RKO (cell line): ENCODE measurements at regions not wholly inside any gene's neighbourhood (a gene's known extent, or its start where the extent isn't known, plus 50 kb on each side); places are given as distances from the start of the nearest gene placed in this dataset.
A peak's percentile ranks its signal among the peaks of the same experiment; 100 is the strongest.

Experiments
- DNase-seq: peaks from one replicate; pipeline ENCODE4 v3.0.0-alpha.2; 2016; ENCODE audit warnings: low spot score

DNA sequence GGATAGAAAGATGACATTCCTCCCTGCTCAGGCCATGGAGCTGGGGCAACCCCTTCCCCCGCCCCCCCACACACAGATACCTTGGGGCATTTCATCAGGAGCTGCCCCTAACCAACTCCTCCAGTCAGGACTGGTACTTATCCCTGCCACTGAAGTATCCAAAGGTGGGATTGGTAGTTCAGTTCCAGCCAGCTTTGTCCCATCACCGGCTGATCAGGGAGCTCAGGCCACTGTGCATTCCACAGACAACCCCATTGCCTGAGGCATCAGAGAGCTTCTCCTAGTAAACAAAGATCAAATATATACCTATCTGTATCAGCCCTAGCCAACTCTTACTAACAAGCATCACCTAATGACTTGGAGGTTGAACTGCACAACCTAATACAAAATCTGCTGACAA, 218.2 kb upstream of the FMR1 start:
- no peak for DNase-seq

DNA sequence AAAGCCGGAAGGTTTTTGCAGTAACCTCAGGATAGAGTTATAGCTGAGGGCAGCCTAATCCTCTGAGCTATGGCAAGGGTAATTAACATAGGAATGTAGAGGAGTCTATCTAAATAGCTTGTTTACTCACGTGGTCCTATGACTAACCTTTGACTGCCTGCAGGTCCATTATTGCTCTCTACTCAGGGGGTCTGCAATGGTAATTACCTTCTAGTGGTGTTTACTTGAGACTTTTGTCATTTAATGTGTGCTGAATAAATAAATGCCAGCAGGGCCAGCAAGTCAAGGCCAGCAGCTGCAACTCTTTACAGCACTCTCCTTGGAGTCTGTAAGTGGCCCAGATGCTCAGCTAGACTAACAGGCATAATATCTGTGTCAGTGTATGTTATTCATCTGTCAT, 212.7 kb upstream of the FMR1 start:
- no peak for DNase-seq

DNA sequence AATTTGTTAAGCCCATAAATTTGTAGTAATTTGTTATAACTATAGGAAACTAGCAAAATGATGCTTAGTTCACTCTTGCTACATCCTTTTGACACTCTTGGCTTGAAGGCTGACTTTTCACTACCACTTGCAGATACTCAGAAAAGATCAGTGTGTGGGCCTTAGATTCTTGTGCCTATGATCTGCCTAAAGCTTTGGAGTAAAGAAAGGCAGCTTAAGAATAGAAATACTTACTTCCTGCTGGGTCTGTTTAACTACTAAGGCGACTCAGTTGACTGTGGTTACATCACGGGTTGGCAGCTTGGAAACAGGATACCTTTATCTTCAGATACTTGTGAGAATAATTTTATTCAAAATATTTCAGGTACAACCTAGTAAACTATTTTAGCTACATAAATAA, 201.4 kb upstream of the FMR1 start:
- no peak for DNase-seq

DNA sequence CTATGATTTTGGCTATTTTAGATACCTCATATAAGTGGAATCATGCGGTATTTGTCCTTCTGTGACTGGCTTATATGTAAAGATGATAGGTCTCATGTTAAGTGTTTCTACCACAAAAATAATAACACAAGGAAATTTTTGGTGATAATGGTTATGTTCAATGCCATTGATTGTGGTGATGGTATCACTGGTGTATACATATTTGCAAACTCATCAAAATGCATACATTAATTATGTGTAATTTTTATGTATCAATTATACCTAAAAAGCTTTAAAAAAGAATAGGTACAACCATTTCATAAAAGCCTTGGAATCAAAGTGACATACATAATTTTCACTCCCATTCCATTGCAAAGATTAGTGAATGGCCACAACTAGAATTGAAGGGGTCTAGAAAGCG, 178.3 kb upstream of the FMR1 start:
- DNase-seq: no peak

DNA sequence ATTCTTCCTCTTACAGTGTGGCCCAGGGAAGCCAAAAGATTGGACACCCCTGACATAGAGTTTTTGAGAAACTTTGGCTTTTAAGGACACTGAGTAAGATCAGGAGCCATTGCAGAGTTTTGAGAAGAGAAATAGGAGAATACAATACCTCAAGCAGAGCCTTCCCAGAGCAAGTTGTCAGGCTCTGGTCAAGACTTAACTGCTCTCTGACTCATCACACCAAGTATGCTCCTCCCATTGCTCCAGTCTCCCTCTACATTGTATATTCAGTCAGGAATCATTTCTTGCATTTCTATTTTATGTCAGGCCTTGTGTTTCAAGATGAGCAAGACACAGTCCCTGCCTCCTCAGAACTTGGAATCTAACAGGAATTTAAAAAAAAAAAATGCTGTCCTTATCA, 176.4 kb upstream of the FMR1 start:
- DNase-seq: peak; percentile 2

DNA sequence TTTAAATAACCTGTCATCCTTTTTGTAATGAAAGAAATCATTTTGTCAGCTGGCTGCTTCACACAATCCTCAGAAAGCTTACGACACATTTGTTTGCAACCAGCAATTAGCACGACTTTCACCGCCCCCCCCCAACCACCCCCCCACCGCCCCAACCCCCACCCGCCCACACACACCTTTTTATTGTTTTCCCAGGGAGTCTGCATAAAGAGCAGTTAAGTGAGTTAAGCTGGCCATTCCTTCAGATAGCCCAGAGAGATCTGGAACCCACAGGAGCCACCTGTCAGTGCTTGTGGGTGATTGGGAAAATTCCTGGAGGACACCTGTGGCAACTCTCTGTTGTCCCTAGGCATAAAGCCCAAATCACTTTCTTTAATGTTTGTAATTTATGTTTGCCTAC, 175.7 kb upstream of the FMR1 start:
- no peak for DNase-seq

DNA sequence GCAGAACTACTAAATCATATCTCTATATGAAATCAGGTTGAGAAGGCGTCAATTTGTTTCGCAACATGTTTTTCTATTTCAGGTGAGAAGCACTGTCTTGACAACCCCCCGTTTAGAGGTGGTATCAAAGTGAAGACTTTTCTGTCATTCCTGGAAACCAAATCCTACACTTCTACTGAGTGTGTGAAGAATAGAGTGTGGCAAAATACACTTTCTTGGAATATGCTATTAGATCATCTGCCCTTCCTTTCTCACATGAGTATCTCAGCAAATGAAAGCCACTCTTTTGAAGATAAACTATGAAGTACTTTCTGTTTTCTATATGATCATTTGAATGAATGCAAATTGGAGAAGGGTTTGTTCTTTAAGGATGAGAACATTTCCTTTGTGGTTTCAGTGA, 174.0 kb upstream of the FMR1 start:
- no peak for DNase-seq

DNA sequence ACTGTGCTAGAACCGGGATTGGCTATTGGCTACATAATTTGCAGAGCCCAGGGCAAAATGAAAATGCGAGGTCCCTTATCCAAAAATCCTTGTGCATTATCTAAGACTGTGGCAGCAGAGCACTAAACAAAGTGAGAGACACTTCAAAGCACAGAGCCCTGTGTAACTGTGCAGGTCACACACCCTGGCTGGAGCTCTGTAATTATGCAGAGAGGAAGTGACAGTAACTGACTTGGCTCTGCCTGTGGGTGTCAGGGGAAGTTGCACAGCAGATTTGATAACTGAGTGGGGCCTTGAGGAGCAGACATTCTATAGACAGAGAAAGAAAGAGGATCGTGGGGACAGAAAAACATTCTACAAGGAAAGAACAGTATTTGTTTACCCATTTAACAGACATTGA, 173.5 kb upstream of the FMR1 start:
- DNase-seq: no peak

DNA sequence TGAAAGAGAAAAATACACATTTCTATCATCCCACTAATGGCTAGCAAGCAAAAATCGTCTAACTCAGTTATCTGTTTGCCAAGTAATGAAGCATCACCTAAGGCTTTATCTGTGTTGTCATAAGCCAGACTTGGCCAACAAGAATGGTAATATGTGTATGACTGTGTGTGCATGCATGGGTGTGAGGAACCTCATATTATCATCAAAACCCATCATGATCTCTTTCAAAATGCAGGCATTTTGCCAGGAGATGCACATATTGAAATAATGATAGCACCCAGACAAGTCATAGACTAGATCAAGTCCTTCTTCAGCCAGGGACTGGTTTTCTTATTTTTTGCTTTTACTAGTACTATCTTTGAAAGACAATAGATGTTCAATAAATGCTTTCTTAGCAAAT, 172.5 kb upstream of the FMR1 start:
- no peak for DNase-seq

DNA sequence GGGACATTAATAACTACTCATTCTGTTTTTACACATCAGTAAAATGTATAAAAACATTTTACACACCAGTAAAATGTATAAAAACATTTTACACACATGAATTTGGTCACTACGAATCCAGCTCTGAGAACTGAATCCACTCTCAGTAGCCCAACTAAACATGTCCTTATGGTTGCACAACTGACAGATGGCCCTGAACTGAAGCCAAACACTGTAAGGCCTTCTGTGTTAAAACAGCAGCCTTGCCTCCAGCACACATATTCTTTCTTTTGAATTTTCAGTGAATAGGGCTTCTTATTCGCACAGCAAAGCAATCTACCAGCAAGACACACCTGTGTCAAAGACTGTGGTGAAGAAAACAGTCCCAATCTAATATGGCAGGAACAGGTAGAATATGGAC, 169.9 kb upstream of the FMR1 start:
- DNase-seq: no peak

DNA sequence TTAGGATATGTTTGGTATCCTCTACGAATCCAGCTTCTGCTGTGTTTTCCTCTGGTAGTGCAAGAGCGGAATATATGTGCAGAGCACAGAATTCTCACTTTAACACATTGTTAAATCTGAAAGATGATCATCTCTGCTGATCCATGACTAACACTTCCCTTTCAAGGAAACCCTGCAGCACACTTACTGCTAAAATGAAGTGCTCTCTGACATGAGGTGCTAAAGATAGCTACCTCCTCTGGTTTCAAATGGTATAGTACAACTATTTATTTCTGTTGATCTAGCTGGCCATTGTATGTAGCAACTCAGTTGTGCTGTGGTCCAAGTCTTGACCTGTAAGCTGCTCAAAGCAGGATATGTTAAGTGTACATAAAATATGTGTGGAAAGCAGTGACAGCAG, 162.4 kb upstream of the FMR1 start:
- DNase-seq: no peak

DNA sequence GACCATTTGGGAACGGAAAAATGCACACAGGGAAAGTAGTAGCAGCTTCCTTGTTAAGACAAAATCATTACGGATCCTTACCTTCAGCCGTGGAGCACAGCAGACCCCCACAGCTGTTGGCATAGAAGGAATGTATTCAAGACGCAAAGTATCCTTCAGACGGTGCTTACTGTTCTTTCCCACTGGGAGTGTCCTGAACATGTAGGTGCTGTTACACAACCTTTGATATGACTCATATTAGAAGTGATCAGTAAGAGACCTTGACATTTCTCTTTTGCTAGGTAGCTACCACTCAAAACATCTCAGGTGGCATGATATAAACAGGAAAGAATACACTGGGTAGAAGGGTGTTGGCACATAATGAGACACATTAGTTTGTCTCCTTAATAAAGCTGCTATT, 154.0 kb upstream of the FMR1 start:
- no peak for DNase-seq

DNA sequence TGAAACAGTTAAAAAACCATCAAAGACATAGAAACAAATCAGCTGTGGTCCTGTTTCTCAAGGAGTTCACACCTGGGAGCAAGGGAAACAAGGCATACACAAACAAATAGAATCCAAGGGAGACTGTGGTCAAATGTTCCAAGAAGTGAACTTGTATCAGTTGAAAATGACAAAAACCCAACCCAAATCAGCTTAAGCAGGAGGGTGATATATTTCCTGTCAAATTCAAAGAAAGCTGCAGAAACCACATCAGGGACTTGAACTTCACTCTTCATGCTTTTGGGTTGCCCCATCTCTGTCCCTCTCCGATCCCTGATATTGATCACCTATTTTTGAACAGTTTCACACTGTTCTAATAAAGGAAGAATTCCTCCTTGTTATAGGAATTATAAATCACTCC, 148.6 kb upstream of the FMR1 start:
- no peak for DNase-seq

DNA sequence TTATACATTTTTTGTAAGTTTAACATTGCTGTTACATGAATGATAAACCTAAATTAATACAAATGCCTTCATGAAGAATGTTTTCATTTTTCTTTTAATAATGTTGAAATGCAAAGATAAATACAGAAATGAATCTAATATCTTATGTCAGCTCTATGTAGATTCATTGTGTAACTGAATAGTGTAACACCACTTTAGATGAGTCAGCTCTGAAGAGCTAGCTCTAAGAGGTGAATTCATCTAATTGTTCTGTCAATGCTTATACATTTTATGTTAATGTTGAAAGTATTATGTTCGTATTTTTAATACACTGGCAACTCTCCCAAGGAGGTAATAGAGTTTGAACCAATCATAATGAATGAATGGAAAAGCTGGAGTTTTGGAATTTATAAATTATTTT, 146.9 kb upstream of the FMR1 start:
- no peak for DNase-seq

DNA sequence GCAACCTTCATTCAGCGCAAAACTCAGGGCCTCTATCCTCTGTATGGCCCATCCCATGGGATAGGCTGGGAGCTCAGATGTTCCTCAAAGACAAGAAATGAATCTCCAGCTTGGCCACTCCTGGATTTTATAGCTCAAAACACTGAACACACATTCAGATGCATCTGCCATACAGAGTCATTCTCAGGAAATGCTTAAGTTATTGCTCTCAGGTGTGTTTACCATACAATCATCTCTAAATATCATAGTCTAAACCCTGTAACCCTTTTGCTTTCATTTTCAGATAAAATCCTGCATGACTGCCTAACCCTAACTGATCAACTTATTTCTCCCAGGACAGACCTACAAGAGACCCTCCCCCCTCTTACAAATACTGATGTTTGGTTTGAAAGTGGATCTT, 140.9 kb upstream of the FMR1 start:
- no peak for DNase-seq

DNA sequence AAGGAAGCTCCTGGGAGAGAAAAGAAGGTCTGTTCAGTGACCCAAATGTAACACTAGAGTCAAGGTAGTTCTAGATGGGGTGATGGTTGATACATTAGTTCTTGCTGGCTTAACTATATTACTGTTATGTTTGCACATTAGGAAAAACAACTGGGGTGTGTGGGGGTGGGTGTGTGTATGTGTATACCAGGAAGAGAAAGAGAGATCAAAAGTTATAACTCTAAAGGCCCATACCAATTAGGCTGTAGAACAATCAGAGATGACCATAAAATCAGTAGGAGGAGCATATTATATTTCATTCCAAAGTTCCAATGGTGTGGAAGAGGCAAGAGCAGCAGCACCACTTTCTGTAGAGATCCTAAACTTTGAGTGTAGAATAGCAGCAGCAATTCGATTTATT, 134.7 kb upstream of the FMR1 start:
- no peak for DNase-seq

DNA sequence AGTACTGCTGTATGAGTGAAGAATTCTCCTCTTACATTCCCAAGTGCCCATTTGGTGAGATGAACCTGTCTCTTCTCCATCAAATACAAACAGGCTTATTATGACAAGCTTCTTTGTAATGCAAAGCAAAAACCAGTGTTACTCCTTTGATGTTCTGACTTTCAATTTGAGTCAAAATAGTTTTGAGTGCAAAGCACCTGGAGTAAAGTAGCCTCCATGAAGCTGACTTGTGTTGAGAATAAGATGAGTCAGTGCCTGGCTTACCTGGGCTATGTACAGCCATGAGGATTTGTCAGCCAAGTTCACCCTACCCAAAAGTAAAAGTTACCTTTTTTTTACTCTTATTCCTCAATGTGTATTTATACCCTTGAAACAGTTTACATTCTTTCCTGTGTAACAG, 132.5 kb upstream of the FMR1 start:
- no peak for DNase-seq

DNA sequence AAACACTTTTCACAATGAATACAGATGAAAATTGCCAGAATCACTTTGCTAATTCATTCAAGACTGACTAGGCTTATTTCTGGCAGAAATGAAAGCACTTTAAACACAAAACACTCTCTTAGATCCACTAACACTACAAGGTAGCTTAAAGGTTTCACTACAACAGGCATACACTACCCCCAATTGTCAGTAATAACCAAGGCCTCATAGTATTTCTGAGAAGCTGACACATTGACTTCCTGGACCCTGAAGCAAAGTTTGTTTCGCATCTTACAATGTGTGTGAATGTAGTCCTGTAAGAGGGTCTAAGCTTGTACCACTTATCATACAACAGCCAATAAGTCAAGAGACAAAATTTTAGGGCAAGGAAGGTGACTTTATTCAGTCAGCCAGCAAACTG, 129.9 kb upstream of the FMR1 start:
- no peak for DNase-seq

DNA sequence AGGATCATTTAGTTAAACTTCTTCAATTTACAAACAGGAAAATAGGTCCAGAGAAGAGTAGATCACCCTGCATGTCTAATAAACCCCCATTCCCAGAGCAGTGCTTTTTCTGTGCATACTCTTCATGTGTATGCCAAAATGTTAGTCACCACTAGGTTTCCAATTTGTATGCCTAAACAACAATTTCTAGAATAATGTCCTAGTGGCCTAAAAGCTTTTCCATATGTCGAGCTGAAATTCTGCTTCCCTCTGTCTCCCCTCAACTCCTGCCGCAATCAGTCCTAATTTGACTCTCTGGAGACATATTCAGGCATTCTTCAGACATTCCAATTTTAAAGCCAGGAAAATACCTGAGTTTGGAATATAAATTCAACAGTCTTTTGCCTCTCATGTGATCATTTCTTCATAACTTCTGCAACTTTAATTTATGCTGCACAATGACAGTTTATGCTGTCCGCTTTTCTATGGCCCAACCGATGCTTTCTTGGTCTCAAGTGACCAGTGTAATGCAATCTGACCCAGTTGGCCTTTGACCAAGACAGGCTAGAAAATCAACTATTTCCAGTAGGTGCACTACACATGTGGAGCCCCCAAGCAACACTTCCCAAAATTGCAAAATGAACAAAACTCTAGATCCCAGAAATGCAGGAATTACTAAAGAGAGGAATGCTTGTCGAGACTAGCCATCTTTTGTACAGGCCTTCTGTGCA, 122.9 kb upstream of the FMR1 start:
- DNase-seq: no peak

DNA sequence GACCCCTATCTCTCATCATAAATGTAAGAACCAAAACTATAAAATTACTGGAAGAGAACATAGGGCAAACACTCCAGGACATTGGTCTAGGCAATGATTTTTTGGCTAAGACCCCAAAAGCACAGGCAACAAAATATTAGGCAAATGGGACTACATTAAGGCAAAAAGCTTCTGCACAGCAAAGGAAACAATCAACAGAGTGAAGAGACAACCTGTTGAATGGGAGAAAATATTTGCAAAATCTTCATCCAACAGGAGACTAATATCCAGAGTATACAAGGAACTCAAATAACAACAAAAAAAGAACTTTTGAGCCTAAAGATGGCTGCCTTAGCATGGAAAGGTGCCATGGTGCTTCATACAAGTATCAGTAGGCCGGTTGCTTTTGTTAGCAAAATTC, 111.1 kb upstream of the FMR1 start:
- no peak for DNase-seq

DNA sequence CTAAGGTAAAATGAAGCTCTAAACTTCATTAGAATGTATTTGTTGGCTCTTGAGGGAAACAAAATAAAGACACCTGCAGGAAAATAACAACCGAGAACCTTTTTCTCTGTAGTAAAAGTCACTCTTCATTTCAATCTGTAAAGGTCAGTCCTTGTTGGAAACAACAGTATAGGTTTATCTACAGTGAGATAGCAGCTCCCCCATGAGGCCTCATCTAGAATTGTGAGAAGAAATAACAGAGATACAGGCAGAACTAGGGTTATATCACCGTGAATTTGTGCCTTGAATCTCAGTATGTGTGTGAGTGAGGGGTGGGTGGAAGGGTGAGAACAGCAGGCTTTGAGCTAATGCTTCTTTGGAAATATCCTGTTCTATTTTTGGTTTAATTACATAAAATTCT, 107.8 kb upstream of the FMR1 start:
- peak; percentile 51 for DNase-seq

DNA sequence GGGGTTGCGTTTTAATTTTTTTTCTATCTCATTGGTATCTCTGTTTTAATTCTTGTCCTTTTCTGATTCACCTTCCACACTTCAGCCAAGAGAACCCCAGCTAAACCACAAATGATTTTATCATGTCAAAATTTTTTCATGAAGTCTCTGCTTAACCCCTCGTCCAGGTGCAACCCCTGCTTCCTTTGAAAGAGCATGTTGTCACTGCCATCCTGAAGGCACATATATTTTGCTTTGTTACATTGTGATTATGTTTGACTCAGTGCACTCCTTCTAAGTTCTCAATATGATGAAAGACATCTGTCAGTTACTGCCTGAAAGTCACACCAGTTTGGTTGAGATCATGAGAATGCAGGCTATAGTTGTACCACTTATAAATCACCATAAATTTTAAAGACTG, 99.9 kb upstream of the FMR1 start:
- DNase-seq: no peak

DNA sequence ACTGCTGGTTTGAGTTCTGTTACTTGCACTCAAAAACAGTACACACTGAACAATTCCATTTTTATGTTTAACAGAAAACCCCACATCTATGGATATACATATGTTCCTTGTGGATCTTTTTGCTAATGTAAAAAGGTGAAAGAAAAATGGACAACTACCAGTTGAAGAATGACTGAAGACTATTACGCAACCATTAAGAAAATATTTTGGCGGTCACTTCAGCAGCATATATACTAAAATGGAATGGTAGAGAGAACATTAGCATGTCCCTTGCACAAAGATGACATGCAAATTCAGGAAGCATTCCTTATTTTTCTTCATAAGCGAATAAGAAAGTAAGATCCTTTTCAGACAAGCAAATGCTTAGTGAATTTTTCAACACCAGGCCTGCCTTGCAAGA, 84.6 kb upstream of the FMR1 start:
- DNase-seq: no peak

DNA sequence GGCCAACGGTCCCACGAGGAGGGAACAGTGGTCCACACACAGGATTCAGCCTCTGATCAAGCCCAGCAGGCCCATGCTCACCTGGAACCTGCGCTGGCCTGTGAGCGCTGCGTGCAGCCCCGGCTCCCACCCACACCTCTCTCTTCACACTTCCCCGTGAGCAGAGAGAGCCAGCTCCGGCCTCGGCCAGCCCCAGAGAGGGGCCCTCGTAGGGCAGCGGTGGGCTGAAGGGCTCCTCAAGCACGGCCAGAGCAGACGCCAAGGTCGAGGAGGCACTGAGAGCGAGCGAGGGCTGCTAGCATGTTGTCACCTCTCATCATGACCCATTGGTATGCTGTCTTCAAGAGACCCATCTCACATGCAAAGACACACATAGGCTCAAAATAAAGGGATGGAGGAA, 83.0 kb upstream of the FMR1 start:
- DNase-seq: no peak
